HG02588 (cell line): ENCODE measurements at regions not wholly inside any gene's neighbourhood (a gene's known extent, or its start where the extent isn't known, plus 50 kb on each side); places are given as distances from the start of the nearest gene placed in this dataset.

Experiments
- ATAC-seq: cut with Tn5 transposase; IDR thresholded peaks from one replicate; pipeline ENCODE4 v1.9.1; 2021; ENCODE audit warnings: mild to moderate bottlenecking, moderate library complexity; ENCODE audit not compliant: unreplicated experiment

GRCh38 chr2:126825316-126825715, 73.4 kb upstream of the TEX51 start:
- ATAC-seq: no peak

- ATAC-seq: no peak
Measured at GRCh38 chr2:126826491-126826890, 72.2 kb upstream of the TEX51 start.

DNA sequence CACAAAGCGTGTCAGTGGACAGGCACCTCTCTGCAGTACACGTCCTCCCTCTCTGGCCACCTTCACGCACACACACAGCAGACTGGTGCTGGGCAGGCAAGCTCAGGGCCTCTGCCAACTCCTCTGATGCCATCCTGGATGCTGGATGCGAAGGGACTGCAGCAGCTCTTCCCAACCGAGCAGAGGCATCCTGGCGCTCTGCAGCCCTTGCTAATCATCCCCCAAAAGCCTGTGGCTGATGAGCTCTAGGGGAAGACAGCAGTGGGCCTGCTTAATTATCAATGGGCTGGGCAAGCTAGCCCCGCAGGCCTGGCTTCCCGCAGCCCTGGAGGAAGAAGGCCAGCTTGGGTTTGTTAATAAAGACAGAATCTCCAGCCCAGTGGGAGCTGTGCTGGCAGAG, 71.3 kb upstream of the TEX51 start:
- no peak for ATAC-seq

GRCh38 chr2:126828051-126828450, 70.6 kb upstream of the TEX51 start:
- ATAC-seq: no peak

DNA sequence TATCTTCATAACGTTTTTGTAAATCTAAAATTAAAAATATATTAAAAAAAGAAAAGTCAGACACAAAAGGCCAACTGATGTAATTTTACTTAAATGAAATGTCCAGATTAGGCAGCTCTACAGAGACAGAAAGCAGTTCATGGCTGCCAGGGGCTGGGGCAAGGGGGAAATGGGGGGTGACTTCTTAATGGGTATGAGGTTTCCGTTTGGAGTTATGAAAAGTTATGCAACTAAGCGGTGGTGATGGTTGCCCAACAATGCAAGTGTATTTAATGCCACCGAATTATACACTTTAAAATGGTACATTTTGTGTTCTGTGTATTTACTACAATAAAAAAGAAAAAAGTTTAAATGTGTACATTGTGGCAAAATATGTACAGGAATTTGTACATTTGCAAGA, 70.2 kb upstream of the TEX51 start:
- ATAC-seq: no peak

DNA sequence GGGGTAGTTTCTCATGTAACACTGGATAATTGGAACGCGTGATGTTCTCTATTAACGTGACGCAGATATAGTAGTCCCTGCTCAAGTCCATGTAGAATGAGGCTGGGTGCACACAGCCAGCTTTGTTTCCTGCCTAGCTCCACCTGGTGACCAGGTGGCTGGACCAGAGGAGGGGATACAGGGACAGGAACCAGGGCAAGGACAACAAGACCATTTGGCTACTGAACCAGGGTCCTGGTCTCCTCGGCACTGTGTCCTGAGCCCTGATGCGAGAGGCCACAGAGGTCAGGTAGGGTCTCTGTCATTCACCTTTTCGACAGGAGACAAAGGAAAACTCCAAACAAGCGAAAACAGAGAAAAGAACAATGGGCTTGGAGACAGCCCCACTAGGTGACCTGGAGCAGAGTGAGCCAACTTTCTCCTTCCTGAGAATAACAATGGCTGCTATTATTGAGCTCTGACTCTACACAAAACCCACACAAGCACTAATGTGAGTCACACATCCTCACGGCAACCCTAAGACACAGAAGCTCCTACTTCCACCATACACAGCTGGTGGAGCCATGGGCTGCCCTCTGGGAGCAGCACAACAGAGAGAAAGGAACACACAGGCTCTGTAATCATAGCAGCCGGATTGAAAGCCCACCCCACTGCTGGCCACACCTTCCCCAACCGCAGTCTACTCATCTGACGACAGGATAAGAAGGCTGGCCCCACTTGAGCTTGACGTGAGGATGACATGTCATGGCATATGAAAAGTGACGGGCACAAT, 67.3 kb upstream of the TEX51 start:
- no peak for ATAC-seq

- no peak for ATAC-seq
Measured at GRCh38 chr2:126832014-126832413, 66.7 kb upstream of the TEX51 start.

GRCh38 chr2:126832757-126833156, 65.9 kb upstream of the TEX51 start:
- ATAC-seq: no peak

GRCh38 chr2:126834006-126834659, 64.6 kb upstream of the TEX51 start:
- no peak for ATAC-seq

DNA sequence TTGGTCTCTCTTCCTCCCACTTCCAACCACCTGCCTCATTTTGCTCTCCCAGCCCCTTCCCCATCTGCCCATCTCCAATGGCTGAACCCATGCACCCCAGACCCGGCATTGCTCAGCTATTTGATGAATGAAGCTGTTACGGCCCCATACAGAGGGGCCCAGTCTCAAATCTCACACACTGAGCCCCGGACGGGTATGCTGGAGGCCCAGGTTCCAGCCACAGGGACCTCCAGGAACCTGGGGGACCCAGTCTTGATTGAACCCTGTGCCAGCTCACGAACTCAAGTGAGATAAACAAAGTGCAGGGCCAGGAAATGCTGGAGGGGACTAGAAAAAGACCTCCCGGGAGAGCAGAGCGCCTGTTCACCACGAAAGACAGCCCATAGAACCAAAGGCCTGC, 63.4 kb upstream of the TEX51 start:
- no peak for ATAC-seq

- no peak for ATAC-seq
Measured at GRCh38 chr2:126835831-126836230, 62.9 kb upstream of the TEX51 start.

DNA sequence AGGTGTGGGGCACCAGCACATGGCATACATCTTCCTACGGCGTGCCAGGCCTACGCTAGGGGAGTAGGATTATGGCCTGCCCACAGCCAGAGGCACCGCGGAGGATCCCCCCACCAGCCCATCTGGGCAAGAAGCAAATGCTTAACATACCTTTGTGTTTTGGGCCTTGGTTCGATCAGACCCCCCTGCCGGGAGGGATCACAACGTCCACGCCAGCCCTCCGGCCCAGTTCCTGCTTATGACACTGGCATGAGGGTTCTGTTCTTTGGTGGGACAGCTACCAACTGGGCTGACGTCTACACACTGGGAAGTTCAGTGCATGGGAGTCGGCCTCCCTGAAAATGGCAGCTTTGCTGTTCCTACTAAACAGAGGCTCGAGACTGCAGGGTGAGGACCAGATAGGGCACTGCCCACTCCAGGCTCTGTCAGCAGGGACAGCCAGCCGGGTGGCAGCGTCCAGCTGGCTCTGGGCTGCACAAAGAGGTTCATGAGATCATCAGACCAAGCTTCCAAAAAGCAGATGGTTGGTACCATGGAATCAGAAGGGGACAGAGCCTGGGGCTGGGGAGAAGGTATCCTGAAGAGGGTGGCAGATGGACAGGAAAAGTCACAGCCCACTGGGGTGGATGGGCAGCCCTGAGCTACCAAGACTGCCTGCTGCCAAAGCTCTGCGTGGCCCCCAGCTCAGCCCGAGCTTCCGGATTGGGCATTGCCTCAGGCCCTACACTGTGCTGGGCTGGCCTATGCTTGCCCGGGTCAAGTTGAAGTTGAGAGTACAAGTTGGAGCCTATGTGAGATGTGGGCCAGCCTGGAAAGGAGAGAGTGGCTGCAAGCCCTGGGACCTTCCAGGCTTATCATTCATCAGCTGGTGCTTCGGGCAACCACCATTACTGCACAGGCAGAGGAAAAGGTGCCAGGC, 61.7 kb upstream of the TEX51 start:
- ATAC-seq: no peak

- ATAC-seq: no peak
Measured at GRCh38 chr2:126837966-126838715, 60.5 kb upstream of the TEX51 start.

DNA sequence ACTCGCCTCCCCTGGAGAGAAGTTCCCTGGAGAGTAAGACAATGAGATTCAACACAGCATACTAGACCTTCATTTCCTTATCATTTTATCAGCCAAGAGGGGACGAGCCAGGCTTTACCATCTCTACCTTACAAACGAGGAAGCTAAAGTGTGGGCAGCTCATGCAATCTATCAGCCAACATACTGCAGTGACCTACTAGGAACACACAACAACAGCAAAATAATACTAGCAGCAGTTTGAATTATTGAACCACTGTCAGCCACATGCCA, 60.0 kb upstream of the TEX51 start:
- ATAC-seq: no peak

DNA sequence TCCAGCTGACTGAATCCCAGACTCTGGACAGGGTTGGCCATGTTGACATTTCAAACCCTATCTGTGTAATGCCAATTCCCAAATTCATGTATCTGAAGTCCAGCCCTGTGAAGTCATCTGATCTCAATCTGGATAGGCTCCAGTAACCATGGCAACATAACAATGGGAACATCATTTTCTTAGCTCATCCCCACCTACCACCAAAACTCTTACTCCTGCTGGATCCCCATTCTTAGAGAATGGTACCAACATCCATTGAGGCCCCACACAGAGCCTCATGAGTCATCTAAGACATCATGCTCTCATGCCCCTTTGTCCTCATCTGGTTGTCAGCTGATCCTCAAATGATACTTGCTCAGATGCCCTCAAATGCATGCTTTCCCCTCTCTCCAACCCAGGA, 58.9 kb upstream of the TEX51 start:
- no peak for ATAC-seq

DNA sequence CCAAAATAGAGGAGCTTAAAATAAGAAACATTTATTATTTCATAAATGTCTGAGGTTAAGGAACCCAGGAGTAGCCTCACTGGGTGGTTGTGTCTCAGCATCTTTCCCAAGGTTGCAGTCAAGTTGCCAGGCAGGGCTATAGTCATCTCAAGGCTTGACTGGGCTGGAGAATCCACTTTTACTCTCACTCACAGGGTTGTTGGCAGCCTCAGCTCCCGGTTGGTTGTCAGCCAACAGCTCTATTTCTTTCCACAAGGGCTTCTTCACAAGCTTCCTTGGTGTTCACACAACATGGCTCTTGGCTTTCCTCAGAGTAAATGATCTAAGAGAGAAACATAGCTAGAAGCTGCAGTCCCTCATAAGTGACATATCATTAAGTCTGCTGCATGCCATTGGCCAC, 55.6 kb upstream of the TEX51 start:
- ATAC-seq: no peak

GRCh38 chr2:126846241-126846640, 52.4 kb upstream of the TEX51 start:
- no peak for ATAC-seq
